GM20000 (cell line): ENCODE measurements at regions not wholly inside any gene's neighbourhood (a gene's known extent, or its start where the extent isn't known, plus 50 kb on each side); places are given as distances from the start of the nearest gene placed in this dataset.

Source experiments
- DNase-seq: peaks from one replicate; pipeline ENCODE4 v3.0.0; 2012; ENCODE audit warnings: low spot score
- TF ChIP-seq, protein P1 (sequence below): IDR thresholded peaks from 2 replicates; pipeline ENCODE4 v1.5.1; 2012; ENCODE audit warnings: mild to moderate bottlenecking, control low read depth; ENCODE audit errors: extremely low read depth, missing control alignments

DNA sequence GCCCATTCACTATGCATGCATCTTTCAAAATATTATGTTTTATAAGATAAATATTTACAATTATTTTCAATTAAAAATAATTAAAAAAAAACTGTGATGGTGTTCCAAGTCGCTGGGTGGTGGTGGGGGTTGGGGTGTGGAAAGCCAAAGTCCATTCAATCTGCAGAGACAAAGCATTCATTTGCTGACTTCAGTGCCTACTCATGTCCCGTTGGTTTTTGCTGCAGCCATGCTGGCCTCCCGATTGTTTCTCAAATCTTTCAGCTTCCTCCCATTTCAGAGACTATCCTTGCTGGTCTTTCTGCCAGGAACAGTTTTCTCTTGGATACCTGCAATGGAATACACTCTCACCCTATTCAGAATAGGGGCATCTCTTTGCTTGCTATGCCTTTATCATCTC, 331.5 kb upstream of the NOVA1 start:
- DNase-seq = no peak
- TF ChIP-seq, protein P1, sequence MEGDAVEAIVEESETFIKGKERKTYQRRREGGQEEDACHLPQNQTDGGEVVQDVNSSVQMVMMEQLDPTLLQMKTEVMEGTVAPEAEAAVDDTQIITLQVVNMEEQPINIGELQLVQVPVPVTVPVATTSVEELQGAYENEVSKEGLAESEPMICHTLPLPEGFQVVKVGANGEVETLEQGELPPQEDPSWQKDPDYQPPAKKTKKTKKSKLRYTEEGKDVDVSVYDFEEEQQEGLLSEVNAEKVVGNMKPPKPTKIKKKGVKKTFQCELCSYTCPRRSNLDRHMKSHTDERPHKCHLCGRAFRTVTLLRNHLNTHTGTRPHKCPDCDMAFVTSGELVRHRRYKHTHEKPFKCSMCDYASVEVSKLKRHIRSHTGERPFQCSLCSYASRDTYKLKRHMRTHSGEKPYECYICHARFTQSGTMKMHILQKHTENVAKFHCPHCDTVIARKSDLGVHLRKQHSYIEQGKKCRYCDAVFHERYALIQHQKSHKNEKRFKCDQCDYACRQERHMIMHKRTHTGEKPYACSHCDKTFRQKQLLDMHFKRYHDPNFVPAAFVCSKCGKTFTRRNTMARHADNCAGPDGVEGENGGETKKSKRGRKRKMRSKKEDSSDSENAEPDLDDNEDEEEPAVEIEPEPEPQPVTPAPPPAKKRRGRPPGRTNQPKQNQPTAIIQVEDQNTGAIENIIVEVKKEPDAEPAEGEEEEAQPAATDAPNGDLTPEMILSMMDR = no peak

DNA sequence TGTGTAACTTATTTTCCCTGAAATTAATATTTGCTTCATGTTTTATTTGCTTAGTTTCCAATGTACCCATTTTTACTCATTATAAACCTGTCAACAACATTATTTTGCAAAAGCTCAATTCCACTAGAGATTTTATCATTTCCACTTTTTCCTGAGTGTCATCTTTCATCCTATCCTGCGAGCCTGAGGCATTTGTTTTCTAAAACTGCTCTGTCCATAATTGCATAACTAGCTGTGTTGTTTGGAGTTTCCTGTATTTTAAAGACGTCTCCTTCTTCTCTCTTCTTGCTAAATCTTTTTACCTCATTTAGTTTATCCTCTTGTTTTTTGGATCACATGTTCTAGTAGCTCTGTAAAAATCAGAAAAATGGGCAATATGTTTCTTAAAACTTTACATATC, 332.7 kb upstream of the NOVA1 start:
- no peak for DNase-seq
- TF ChIP-seq, protein P1 = no peak

DNA sequence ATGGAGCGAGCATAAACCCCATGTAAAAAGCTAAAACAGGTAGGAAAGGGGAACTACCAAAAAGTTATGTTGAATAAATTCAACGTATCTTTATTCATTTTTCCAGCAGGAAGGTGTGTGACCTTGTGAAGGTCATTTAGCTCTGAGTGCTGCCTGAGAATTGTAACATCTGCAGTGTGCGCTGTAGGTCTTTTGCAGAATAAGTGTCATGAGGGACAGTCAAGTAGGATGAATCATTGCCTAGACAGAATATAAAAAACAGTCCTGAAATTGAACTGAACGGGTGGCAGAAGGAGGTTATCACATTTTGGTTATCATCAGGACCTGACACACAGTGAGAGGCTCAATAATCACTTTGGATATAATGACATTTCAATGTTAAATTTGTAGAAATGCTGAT, 334.8 kb upstream of the NOVA1 start:
- TF ChIP-seq, protein P1 = no peak

DNA sequence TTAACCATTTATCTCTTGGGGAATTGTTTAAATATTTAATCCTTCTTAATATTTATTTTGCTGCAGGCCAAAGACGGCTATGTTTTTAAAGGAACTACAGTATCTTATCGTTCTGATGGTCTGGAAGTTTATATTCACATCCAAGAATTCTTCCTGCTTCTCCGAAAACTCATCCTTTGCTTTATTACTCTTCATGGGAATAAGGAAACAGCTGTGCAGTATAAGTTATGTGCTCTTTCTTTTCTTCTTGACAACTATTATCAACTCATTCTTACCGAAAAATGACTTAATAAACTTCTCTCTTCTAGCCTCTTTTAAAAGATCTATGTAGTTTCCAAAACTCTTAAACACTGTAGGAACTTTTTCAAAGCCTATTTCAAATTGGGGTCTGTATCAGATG, 335.6 kb upstream of the NOVA1 start:
- TF ChIP-seq, protein P1 = no peak
- no peak for DNase-seq

More for the DNA sequence above, 334.8 kb upstream of the NOVA1 start:
- DNase-seq = no peak

DNA sequence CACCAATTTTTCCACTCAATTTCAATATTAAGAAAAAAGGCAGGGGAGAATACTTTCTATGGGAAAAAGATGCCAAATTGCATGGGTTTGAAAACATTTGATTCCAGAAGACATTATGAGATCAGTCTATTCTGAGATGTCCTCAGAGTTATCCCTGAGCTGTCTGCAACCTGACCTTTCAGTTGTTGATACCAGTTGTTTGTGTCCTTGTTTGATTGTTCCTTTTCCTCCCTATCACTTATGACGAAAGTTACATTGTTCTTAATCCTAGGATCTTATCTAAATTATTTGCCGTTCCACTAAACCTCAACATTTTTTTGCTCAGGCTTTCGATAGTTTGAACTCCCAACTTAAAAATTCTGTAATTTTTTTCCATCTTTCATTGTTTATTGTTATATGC, 336.3 kb upstream of the NOVA1 start:
- TF ChIP-seq, protein P1 = no peak
- no peak for DNase-seq

DNA sequence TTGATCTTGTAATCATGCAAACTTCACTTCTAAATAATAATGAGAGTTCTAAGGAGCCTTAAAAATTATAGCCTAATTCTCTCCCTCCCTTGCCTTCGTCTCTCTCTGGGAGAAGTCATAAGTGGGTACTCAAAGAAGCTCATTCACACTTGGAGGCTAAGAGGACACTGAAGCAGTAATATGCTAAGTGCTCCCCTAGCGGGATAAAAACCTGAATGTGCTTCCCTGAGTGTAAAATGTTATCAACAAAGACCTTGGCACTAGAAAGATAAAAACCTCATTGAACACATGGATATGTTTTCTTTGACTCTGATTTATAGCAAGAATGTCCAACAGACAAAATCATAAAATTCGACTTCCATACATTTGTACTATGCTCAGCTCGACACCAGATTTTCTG, 337.9 kb upstream of the NOVA1 start:
- TF ChIP-seq, protein P1 = no peak
- no peak for DNase-seq

DNA sequence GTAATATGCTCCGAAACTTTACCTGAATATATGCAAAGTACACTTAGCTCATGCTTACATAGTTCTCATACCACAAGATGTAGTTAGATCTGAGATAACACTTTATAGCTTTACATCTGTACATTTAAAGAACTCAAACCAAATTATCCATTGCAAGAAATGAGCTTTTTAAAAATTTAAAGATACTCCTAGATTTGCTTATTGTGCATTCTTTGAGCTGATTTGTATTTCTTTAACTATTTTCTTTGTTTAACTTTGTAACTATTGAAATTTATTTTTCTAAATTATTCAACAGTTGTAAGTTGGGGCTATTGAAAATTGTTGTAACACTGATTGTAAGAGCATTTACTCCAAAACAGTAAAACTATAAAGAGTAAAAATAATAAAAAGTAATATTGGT, 340.2 kb upstream of the NOVA1 start:
- TF ChIP-seq, protein P1 = no peak

More for the DNA sequence above, 340.2 kb upstream of the NOVA1 start:
- DNase-seq = no peak
